Amygdala (tissue), 56 donors: ENCODE measurements at regions not wholly inside any gene's neighbourhood (a gene's known extent, or its start where the extent isn't known, plus 50 kb on each side); places are given as distances from the start of the nearest gene placed in this dataset.
A peak's percentile ranks its signal among the peaks of the same experiment; 100 is the strongest.

Source experiments
- DNase-seq, 56 donors: peaks; one replicate each; lab custom pipeline; 2025; lab: John Stamatoyannopoulos, UW

GRCh38 chr17:73749928-73750605 is 105.8 kb upstream of the SDK2 start:
- DNase-seq, result no peak

GRCh38 chr17:73750975-73751374 is 106.7 kb upstream of the SDK2 start:
- DNase-seq, result no peak

GRCh38 chr17:73753751-73754496 is 109.7 kb upstream of the SDK2 start:
- no peak for DNase-seq

- DNase-seq, result no peak
Measured at GRCh38 chr17:73754886-73755400, 110.7 kb upstream of the SDK2 start.

- peak in 2 of 56 donors; percentile 4 to 11 for DNase-seq
Measured at GRCh38 chr17:73757420-73757819, 113.2 kb upstream of the SDK2 start.

- no peak for DNase-seq
Measured at GRCh38 chr17:73758245-73758644, 114.0 kb upstream of the SDK2 start.

GRCh38 chr17:73759324-73759723 is 115.1 kb upstream of the SDK2 start:
- no peak for DNase-seq

GRCh38 chr17:73759734-73760438 is 115.6 kb upstream of the SDK2 start:
- DNase-seq, result peak in 1 of 56 donors; percentile 10

GRCh38 chr17:73760439-73760758 is 116.2 kb upstream of the SDK2 start:
- no peak for DNase-seq

- no peak for DNase-seq
Measured at GRCh38 chr17:73765824-73766563, 121.7 kb upstream of the SDK2 start.

- no peak for DNase-seq
Measured at GRCh38 chr17:73767696-73768095, 123.5 kb upstream of the SDK2 start.

GRCh38 chr17:73768691-73769090 is 124.4 kb upstream of the SDK2 start:
- no peak for DNase-seq

- DNase-seq, result no peak
Measured at GRCh38 chr17:73769479-73769878, 125.2 kb upstream of the SDK2 start.

- DNase-seq, result peak in 54 of 56 donors; percentile 13 to 92 (median 66)
Measured at GRCh38 chr17:73770115-73770848, 126.0 kb upstream of the SDK2 start.

- no peak for DNase-seq
Measured at GRCh38 chr17:73770849-73771229, 126.6 kb upstream of the SDK2 start.

GRCh38 chr17:73772107-73772705 is 128.0 kb upstream of the SDK2 start:
- no peak for DNase-seq

- DNase-seq, result no peak
Measured at GRCh38 chr17:73773702-73774101, 129.5 kb upstream of the SDK2 start.

GRCh38 chr17:73774852-73775251 is 130.6 kb upstream of the SDK2 start:
- DNase-seq, result no peak

GRCh38 chr17:73776351-73777130 is 132.3 kb upstream of the SDK2 start:
- no peak for DNase-seq
